ENCODE measurements at regions not wholly inside any gene's neighbourhood (a gene's known extent, or its start where the extent isn't known, plus 50 kb on each side); places are given as distances from the start of the nearest gene placed in this dataset.

DNA sequence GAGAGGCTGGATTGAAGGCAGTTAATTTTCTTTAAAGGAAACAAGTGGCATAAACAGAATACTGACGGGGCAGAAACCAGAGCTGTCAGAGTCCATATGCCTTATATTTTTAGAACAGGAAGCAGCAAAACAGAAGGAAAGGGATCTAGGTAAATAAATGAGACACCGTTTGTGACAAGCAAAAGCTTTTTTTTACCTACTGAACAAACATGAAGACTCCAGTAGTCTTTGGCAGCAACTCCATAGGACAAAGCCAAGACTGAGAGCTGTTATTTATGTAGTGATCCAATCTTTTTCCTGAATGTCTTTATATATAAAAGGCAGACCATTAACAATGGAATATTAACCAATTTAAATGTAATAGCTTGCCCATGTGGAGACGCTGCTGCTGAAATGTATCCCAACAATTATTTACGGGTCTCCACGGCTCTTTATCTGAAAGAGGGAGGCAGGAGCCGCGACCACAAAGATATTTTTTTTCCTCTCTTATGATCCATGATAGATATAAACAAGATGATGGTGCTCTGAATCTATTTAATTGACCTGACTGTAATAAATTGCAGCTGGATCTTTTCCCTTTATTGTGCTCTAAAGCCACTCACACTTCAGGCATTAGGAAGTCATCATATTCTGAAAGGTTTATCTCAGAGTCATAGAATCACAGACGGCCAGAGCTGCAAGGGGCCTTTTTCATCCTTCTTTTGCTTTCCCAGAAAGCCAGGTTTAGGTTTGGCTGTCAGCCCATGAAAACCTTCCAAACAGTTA is 687.8 kb downstream of the EFNB2 start:
- TF ChIP-seq EZH2 (IDR thresholded peaks at IDR 0.05; ENCODE audit: insufficient read depth, poor library complexity, severe bottlenecking) (no peak), EZH2phosphoT487 (IDR thresholded peaks at IDR 0.05; ENCODE audit: insufficient read depth, low read depth) (no peak)
